ENCODE measurements at regions not wholly inside any gene's neighbourhood (a gene's known extent, or its start where the extent isn't known, plus 50 kb on each side); places are given as distances from the start of the nearest gene placed in this dataset.
"Not testable (repeated sequence)": the region's sequence is repeated elsewhere in the genome, so short reads cannot be mapped to it uniquely, and the experiment has no call there.

GRCh38 chr11:97684486-97685439 is 1295.0 kb downstream of the JRKL start:
- DNase-seq (ENCODE audit: low spot score), result no peak

DNA sequence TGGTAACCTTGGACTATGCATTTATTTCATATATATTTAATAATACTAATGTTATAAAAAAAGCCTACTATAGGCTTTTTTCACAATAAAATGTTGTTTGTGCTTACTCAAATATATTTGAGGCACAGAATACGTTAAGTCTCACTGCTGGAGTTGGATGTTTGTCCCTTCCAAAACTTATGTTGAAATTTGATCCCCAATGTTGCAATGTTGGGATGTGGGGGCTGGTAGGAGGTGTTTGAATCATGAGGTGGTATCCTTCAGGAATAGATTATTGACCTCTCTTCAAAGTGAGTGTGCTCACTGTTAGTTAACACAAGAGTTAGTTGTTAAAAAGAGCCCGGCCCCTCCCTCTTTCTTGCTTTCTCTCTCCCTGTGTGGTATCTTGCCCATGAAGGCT is 1295.9 kb downstream of the JRKL start:
- no peak for DNase-seq (ENCODE audit: low spot score)

DNA sequence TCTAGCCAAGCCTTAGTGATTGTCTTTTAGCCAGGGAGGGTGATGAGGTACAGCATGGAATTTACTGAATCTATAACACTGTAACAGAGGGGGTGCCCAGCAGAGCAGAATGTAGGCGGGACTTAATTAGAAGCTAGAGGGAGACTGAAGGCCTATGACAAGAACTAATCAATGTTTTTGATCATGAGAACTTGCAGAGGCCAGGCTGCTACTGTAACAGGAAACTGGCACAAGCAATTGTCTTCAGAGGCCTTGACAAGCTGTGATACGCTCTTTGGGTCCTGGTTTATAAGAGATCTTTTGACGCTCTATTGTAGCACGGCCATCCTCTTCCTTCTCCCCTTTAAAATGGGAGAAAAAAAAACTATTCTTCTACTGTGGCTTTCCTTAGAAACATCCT is 1297.3 kb downstream of the JRKL start:
- DNase-seq (ENCODE audit: low spot score), result no peak

DNA sequence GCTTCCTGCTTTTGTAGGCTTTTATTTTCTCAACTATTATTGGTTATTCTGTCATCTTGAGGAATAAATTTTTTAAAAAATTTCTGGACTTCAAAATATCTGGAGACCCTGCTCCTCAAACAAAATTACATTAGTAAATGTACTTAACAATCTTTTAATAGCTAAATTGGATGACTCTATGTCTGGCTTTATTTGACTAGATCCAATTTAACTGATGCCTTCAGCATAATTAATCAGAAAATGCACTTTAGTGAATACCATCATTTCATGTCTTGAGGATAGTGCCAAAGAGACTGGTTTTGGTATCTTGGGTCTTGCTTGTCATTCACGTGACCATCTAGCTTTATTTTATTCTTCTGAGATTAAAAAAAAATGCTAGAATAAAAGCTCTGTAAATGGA is 1301.2 kb downstream of the JRKL start:
- DNase-seq (ENCODE audit: low spot score), result no peak

DNA sequence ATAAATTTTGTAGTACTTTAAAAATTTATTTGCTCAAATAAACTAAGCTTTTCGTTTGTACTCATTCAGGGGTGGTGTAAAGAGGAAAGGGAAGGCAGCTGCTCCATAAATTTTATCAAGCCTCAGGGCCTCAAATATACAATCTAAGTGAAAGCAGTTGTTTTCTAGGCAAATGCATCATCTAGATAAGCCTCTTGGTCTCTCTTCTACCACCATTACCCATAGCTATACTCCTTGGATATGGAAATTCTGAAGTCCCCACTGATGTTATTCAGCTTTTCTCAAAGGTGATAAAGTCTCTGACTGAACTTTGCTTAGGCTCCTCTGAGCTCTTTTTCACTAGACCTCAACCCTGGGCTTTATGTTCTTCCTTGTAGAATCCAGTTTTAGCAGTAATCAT is 1313.1 kb downstream of the JRKL start:
- no peak for DNase-seq (ENCODE audit: low spot score)

DNA sequence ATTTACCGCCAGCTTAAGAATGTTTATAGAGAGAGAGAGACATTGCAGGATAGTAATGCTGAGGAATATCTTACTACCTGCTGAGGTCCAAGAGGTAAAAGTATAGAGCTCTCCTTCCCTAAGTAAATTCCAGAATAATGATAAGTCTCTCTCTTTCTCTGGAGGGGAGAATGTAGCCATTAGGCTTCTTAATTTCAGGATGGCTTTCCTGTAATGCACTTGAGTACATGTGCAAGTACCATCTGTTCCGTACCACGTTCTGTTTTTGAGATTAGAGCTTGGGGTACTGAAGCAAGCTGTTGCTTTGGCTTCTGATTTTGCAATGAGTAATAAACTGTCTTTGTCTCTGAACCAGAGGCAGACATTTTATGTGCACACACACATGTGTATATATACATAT is 1314.0 kb downstream of the JRKL start:
- DNase-seq (ENCODE audit: low spot score), result no peak

GRCh38 chr11:97705441-97705840 is 1315.3 kb upstream of the CNTN5 start:
- DNase-seq (ENCODE audit: low spot score), result not testable (repeated sequence)

DNA sequence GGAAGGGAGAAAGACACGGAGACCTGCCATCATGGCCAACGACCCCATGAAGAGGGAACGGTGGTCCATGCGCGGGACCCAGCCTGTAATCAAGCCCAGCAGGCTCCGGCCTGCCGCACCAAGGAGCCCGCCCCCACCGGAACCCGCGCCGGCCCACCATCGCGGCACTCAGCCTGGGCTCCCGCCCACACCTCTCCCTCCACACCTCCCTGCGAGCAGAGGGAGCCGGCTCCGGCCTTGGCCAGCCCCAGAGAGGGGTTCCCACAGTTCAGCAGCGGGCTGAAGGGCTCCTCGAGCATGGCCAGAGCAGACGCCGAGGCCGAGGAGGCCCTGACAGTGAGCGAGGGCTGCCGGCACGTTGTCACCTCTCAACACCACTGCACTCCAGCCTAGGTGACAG is 1302.8 kb upstream of the CNTN5 start:
- DNase-seq (ENCODE audit: low spot score), result no peak

DNA sequence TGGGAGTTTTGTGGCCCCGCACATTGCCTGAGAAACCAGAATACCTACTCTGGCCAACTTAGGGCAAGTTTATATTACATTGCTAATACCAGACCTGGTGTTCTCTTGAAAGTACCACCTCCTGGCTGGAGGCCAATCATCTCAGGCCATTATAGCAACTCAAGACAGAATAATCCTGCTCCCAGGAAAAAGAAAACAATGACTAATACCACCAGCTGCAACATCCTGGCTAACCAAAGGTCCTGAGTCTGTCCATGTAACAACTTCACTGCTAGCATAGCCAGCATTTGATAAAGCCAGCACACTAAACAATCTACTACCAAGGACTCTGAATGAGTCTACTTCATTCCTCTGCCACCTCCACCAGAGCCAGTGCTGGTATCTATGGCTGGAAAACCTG is 1298.7 kb upstream of the CNTN5 start:
- DNase-seq (ENCODE audit: low spot score), result no peak

DNA sequence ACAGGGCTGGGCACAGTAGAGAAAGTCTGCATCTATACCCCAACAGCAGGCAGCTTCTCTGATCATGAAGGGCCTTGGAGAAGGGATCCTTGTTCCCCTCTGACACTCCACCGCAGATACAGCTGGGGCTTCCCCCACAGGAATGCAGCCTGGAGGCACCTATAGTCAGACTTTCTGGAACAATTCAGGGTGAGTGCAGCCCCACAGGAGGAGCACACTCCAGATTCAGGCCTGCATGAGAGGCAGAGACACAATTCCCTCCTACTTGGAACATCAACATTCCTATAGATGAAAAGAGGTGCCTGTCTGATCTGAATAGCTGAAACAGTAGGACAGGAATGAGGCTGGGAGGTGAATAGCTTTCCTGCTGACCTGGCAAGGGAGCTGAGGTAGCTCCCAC is 1298.0 kb upstream of the CNTN5 start:
- no peak for DNase-seq (ENCODE audit: low spot score)

- DNase-seq (ENCODE audit: low spot score), result no peak
Measured at GRCh38 chr11:97729546-97730272, 1291.0 kb upstream of the CNTN5 start.

DNA sequence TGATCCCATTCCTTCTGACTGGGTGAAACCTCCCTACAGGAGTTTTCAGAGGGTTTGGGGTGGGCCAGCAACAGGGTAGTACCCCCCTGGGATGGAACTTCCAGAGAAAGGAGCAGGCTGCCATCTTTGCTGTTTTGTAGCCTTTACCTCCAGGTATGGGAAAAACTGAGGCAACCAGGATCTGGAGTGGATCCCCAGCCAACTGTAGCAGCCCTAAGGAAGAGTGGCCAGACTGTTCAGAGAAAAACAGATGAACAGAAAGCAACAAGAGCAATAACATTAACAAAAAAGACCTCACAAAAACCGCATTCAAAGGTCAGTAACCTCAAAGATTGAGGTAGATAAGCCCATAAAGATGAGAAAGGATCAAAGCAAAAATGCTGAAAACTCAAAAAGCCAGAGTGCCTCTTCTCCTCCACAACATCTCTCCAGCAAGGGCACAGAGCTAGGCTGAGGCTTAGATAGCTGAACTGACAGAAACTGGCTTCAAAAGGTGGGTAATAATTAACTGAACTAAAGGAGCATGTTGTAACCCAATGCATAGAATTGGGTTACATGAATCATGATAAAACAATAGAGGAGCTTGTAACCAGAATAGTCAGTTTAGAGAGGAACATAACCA is 1288.6 kb upstream of the CNTN5 start:
- DNase-seq (ENCODE audit: low spot score), result no peak

DNA sequence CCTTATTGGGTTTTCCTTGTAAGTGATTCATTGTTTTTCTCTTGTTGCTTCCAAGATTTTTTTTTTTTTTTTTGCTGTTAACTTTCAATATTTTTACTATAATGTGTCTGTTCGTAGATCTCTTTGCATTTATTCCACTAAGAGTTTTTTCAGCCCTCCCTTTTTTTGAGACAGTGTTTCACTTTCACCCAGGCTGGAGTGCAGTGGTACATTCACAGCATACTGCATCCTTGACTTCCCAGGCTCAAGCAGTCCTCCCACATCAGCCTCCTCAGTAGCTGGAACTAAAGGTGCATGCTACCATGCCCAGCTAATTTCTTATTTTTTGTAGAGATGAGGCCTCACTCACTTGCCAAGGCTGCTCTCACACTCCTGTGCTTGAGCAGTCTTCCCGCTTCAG is 1282.0 kb upstream of the CNTN5 start:
- no peak for DNase-seq (ENCODE audit: low spot score)

DNA sequence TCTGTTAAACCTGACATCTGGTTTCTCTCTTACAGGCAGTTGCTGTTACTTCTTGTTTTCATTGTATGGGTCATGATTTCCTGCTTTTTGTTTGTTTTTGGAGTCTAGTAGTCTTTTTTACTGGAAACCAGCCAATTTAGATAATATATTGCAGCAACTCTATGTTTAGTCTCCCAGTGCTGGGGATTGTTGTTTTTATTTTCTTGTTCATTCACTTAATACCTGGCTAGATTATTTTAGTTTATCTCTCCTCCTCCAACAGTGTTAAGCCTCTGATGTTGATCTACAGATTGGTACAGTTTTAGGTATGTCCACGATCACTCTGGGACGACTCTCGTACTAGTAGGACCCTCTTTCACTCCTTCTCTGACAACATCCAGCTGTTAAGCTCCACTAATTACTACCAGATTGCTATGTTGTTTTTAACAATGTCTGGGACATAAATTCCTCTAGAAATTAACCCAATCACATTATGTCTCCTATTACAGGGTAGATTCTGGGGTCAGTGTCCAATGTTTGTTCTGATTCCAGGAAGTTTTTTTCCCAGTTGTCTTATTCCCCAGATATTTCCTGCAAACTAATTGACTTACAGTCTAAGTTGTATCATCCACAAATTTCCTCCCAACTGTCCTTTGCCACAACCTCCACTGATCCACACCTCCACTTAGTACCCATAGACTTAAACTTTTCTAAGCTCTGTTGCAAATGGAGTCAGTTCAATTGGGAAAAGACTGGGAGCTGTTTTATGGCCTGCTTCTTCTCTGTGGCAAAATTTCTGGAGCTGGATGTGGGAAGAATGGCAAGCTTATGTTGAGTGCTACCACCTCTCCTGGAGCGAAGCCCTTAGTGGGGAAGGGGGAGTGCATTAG is 1280.6 kb upstream of the CNTN5 start:
- no peak for DNase-seq (ENCODE audit: low spot score)

DNA sequence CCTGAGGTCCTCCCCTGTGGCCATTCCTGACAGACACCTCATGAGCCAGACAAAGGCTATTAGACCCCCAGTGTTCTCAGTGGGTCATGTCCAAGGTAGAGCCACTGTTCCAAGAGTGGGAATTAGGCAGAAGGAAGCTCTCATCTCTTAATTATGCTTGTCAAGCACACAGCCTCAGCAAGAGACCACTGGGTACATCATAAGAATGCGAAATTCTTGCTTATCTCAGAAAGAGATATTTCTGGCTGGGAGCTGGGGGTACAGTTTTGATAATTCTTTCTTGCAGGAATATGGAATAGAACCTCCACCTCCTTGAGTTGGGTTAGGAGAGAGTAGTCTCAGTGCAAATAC is 1280.0 kb upstream of the CNTN5 start:
- DNase-seq (ENCODE audit: low spot score), result no peak

DNA sequence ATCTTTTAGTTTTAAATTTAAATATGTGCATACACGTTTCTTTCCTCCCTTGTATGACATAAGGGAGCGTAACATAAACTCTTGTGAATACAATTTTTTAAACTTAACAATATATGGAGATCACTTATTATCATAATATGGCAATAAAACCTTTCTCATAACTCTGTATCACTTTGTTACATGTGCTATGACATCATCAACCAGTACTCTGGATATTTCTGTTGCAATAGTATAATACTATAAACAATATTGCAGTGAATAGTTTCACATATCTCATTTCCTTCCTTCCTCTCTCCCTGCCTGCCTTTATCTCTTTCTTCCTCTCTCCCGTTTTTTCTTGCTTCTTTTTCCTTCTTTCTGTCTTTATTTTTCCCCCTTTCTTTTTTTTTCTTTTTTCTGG is 1278.0 kb upstream of the CNTN5 start:
- no peak for DNase-seq (ENCODE audit: low spot score)

GRCh38 chr11:97743205-97743742 is 1277.5 kb upstream of the CNTN5 start:
- DNase-seq (ENCODE audit: low spot score), result no peak

GRCh38 chr11:97745515-97746050 is 1275.2 kb upstream of the CNTN5 start:
- DNase-seq (ENCODE audit: low spot score), result no peak

GRCh38 chr11:97746818-97747217 is 1273.9 kb upstream of the CNTN5 start:
- no peak for DNase-seq (ENCODE audit: low spot score)

DNA sequence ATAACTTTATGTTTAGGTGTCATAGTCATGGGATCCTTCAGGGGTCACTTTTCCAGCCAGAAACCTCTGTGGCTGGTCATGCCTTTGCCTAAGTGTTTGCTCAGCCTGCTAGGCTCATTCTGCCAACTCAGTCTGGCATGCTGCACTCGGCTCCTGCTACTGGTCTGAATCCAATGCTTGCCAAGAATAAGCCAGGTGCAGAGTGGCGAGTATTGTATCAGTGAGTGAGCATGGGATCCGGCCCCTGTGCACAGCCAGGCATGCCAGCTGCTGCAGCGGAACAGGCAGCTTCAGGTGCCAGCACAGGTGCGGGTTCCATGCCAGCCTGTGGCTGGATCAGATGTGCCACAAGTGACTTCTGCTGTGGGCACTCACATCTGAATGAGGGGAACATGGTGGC is 1269.3 kb upstream of the CNTN5 start:
- no peak for DNase-seq (ENCODE audit: low spot score)

GRCh38 chr11:97751952-97752351 is 1268.8 kb upstream of the CNTN5 start:
- no peak for DNase-seq (ENCODE audit: low spot score)

- no peak for DNase-seq (ENCODE audit: low spot score)
Measured at GRCh38 chr11:97754976-97755375, 1265.8 kb upstream of the CNTN5 start.

Data from HuH-7 (cell line).